Ishikawa (cell line): ENCODE measurements at regions not wholly inside any gene's neighbourhood (a gene's known extent, or its start where the extent isn't known, plus 50 kb on each side); places are given as distances from the start of the nearest gene placed in this dataset.

Experiments used
- CEBPB ChIP-seq: IDR thresholded peaks from 2 replicates; pipeline ENCODE4 v1.6.1; 2012
- CREB1 ChIP-seq: IDR thresholded peaks from 2 replicates; pipeline ENCODE4 v1.6.1; 2012; ENCODE audit warnings: low read depth
- EP300 ChIP-seq: IDR thresholded peaks from 2 replicates; pipeline ENCODE4 v1.6.1; 2012; ENCODE audit warnings: borderline replicate concordance
- MAX ChIP-seq: IDR thresholded peaks from 2 replicates; pipeline ENCODE4 v1.6.1; 2012
- RAD21 ChIP-seq: IDR thresholded peaks from 2 replicates; pipeline ENCODE4 v1.6.1; 2012; ENCODE audit warnings: low read depth
- REST ChIP-seq: IDR thresholded peaks from 2 replicates; pipeline ENCODE4 v1.6.1; 2012; ENCODE audit warnings: low read depth, mild to moderate bottlenecking
- TAF1 ChIP-seq: IDR thresholded peaks from 2 replicates; pipeline ENCODE4 v1.6.1; 2012; ENCODE audit warnings: low read depth, mild to moderate bottlenecking
- TEAD4 ChIP-seq: IDR thresholded peaks from 2 replicates; pipeline ENCODE4 v1.6.1; 2012
- YY1 ChIP-seq: IDR thresholded peaks from 2 replicates; pipeline ENCODE4 v1.6.1; 2012; ENCODE audit warnings: low read depth
- ZBTB7A ChIP-seq: IDR thresholded peaks from 2 replicates; pipeline ENCODE4 v1.6.1; 2012; ENCODE audit warnings: low read depth
- TF ChIP-seq, protein P1 (sequence below): IDR thresholded peaks from 2 replicates; pipeline ENCODE4 v1.6.1; 2012

DNA sequence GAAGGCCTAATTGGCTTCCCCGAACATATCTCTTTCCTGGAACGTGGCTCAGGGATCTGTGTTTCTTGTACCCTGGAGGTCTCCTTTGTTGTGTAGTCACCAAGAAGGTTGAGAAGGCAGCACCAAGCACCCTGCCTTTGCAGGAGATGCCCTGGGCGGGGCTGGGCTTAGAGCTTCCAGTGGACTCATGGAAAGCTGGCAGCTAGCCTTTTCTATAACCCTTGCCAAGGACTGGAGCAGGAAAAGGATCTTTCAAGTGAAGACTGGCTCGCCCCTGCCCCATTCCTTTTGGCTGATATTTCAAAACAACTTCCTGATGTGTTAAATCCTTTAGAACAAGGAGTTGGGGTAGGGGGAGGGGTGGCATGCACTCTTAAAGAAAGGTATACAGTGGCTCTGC is 58.9 kb upstream of the EPHA6 start:
- TF ChIP-seq RAD21 (no peak), CREB1 (no peak), CEBPB (no peak), YY1 (no peak), EP300 (no peak), TAF1 (no peak), TEAD4 (no peak), REST (no peak), MAX (no peak), ZBTB7A (no peak)
- TF ChIP-seq, protein P1, sequence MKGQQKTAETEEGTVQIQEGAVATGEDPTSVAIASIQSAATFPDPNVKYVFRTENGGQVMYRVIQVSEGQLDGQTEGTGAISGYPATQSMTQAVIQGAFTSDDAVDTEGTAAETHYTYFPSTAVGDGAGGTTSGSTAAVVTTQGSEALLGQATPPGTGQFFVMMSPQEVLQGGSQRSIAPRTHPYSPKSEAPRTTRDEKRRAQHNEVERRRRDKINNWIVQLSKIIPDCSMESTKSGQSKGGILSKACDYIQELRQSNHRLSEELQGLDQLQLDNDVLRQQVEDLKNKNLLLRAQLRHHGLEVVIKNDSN, result no peak
